Retinal pigment epithelial cell (primary cell): ENCODE measurements at regions not wholly inside any gene's neighbourhood (a gene's known extent, or its start where the extent isn't known, plus 50 kb on each side); places are given as distances from the start of the nearest gene placed in this dataset.
"Not testable (repeated sequence)": the region's sequence is repeated elsewhere in the genome, so short reads cannot be mapped to it uniquely, and the experiment has no call there.

Experiments
- DNase-seq: peaks from one replicate; pipeline ENCODE4 v3.0.0-alpha.2; 2010; ENCODE audit warnings: low read depth
- H3K4me3 ChIP-seq: 2 replicates; pipeline ENCODE4 v1.5.1; 2011; ENCODE audit warnings: mild to moderate bottlenecking, low read length, control low read depth, moderate library complexity
- TF ChIP-seq, protein P1 (sequence below): conservative IDR thresholded peaks from 2 replicates; pipeline ENCODE4 v1.5.1; 2011; ENCODE audit warnings: low read depth, low read length, control low read depth, inconsistent platforms

DNA sequence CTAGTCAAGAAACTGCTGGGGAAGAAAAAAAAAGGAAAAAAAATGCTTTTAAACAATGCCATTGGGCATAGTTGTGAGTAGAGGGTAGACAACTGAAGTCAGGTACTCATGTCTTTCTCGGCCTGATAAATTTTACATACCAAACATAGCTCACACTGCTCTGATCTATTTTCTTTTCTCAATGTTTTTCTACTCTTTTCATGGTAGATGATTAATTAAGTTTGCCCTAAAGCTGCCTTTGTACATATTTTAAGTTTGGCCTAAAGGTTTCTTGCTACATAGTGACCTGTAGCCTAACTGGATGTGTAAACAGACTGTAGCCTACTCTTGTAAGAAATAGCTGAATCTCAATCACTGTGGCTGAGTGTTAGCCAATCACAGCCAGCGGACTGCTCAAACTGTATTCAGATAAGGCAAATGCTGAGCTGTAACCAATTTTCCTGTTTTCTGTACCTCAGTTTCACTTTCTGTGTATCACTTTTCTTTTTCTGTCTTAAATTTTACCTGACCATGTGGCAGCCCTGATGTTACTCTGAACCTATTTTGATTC is 121.0 kb downstream of the PCDH10 start:
- DNase-seq, result no peak
- TF ChIP-seq, protein P1, sequence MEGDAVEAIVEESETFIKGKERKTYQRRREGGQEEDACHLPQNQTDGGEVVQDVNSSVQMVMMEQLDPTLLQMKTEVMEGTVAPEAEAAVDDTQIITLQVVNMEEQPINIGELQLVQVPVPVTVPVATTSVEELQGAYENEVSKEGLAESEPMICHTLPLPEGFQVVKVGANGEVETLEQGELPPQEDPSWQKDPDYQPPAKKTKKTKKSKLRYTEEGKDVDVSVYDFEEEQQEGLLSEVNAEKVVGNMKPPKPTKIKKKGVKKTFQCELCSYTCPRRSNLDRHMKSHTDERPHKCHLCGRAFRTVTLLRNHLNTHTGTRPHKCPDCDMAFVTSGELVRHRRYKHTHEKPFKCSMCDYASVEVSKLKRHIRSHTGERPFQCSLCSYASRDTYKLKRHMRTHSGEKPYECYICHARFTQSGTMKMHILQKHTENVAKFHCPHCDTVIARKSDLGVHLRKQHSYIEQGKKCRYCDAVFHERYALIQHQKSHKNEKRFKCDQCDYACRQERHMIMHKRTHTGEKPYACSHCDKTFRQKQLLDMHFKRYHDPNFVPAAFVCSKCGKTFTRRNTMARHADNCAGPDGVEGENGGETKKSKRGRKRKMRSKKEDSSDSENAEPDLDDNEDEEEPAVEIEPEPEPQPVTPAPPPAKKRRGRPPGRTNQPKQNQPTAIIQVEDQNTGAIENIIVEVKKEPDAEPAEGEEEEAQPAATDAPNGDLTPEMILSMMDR, result no peak
- H3K4me3 ChIP-seq, result no peak overlapping the region

DNA sequence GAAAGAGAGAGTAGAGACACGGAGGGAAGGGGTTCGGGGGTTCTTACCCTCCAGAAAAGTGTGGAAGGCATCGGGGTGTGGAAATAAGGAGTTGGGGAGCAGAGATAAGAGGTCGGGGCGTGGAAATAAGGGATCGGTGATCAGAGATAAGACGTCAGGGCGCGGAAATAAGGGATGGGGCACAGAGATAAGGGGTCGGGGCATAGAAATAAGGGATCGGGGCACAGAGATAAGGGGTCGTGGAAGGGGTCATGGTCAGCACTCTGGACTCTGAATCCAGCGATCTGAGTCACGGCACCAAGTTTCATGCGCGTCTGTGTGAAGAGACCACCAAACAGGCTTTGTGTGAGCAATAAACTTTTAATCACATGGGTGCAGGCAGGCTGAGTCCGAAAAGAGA is 119.1 kb downstream of the PCDH10 start:
- TF ChIP-seq, protein P1, result no peak
- DNase-seq, result no peak
- H3K4me3 ChIP-seq, result no peak overlapping the region

DNA sequence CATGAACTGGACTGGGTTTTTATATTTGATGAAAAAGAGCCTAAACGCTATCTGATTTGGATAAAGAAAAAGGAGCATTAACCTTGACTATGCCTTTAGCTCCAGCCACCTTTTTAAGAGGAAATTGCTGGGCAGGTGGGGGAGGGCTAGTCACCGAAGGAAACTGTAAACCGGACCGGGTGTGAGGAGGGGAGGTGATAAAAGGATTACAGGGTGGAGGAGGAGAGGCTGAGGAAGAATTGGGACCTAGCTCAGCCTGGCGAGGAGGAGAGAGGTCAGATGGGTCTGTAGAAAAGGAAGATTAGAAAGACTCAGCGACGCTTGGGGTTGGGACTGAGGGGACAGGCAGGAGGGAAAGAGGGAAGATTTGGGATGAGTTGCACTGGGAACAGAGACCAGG is 118.4 kb downstream of the PCDH10 start:
- not testable (repeated sequence) for H3K4me3 ChIP-seq, DNase-seq

DNA sequence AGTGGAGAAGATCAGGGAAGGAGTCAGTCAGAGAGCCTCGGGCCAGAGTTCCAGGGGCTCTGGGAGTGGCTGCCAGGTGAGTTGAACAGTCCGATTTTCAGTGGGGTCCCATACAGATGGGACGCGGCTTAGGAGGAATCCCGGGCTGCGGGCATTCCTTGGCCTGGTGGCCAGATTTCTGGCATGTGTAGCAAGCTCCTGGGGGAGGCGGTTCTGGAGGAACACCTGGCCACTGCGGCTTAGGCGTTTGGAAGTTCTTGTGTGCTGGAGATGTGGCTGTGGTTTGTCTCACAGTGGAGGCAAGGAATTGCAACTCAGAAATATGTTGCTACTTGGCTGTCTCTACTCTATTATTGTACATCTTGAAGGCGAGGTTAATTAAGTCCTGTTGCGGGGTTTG is 117.9 kb downstream of the PCDH10 start:
- not testable (repeated sequence) for DNase-seq, H3K4me3 ChIP-seq

DNA sequence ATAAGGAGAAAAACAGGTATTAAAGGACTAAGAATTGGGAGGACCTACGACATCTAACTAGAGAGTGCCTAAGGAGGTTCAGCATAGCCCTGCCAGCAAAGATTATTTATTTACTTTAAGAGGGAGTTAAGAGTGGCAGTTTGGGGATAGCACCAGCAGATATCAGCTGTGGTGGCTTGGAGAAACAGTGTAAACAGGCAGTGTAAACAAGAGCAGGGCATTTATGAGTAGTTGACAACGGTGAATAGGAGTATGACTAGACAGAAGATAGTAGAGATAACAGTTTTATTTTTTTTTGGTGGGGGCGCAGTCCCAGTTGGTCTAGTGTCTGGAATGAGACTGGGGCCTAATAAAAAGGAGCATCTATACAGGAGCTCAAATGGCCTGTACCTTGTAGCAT is 115.2 kb downstream of the PCDH10 start:
- not testable (repeated sequence) for DNase-seq, H3K4me3 ChIP-seq

DNA sequence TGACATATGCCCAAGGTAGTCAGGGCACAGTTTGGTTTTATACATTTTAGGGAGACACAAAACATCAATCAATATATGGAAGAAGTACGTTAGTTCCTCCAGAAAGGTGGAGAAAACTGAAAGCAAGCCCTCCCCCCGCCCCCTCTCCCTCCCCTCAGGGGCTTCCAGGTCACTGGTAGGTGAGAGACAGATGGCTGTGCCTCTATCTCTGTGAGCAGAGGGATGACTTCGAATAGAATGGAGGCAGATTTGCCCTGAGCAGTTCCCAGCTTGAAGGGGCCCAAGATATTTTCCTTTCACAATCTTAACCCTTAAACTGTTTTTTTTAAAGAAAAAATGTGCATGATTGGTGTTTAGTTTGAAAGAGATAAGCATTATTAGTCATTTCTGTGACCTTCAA is 114.0 kb downstream of the PCDH10 start:
- no peak for DNase-seq
- no peak overlapping the region for H3K4me3 ChIP-seq
- TF ChIP-seq, protein P1, result no peak

DNA sequence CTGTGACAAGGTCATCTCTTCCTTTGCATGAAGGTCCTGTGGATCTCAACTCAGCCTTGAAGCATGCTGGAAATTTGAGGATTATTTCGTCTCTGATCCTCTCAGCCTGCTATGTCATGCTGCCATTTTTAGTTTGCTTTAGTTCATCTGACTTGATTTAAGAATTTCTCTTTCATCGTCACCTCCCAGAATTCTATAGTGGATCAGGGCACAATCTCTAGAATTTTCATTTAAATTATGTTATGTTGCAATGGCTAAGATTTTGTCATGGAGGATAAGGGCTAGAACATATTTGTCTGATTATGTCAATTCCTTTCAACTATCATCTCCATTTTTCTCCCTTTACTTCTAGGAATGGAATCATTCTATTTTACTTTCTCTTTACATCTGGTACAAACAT is 98.8 kb downstream of the PCDH10 start:
- no peak for DNase-seq
- H3K4me3 ChIP-seq, result no peak overlapping the region
- TF ChIP-seq, protein P1, result no peak

DNA sequence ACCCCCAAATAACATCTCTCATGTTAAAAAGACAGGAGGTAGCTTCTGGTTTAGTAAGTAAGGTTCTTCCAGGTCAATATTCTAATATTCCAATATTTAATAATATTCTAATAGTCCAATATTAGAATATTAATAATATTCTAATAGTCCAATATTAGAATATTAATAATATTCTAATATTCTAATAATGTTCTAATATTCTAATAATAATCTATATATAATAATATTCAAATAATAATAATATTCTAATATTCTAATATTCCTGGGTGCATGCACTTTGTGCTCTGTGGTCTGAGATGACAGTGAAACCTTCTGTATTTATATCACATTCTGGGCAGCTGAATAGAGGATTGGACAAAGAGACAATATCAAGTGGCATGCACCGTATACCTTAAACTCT is 96.1 kb downstream of the PCDH10 start:
- H3K4me3 ChIP-seq, result no peak overlapping the region
- no peak for DNase-seq
- TF ChIP-seq, protein P1, result no peak
